HFF-Myc (cell line): ENCODE measurements at regions not wholly inside any gene's neighbourhood (a gene's known extent, or its start where the extent isn't known, plus 50 kb on each side); places are given as distances from the start of the nearest gene placed in this dataset.

Experiments
- DNase-seq: peaks from one replicate; pipeline ENCODE4 v3.0.0-alpha.2; 2011; ENCODE audit warnings: low read depth; ENCODE audit errors: extremely low read depth
- H3K4me3 ChIP-seq: replicated peaks from 2 replicates; pipeline ENCODE4 v1.5.1; 2011; ENCODE audit warnings: low read depth, mild to moderate bottlenecking, control low read depth, low read length
- CTCF ChIP-seq: IDR thresholded peaks from 2 replicates; pipeline ENCODE4 v1.5.1; 2012; ENCODE audit warnings: mild to moderate bottlenecking, low read depth, low read length, control low read depth; ENCODE audit errors: missing control alignments

GRCh38 chr16:22736791-22737190 lies 77.2 kb upstream of the HS3ST2 start:
- TF ChIP-seq CTCF = no peak
- H3K4me3 ChIP-seq = no peak overlapping the region
- DNase-seq = no peak

GRCh38 chr16:22739077-22739476 lies 74.9 kb upstream of the HS3ST2 start:
- no peak overlapping the region for H3K4me3 ChIP-seq
- no peak for TF ChIP-seq CTCF
- no peak for DNase-seq

GRCh38 chr16:22743401-22743800 lies 70.6 kb upstream of the HS3ST2 start:
- no peak for TF ChIP-seq CTCF
- H3K4me3 ChIP-seq = no peak overlapping the region
- no peak for DNase-seq

- no peak overlapping the region for H3K4me3 ChIP-seq
- DNase-seq = no peak
- no peak for TF ChIP-seq CTCF
These were observed 62.8 kb upstream of the HS3ST2 start for GRCh38 chr16:22751104-22751667.

- H3K4me3 ChIP-seq = no peak overlapping the region
- TF ChIP-seq CTCF = no peak
- DNase-seq = no peak
These were observed 62.3 kb upstream of the HS3ST2 start for GRCh38 chr16:22751685-22752084.

GRCh38 chr16:22753451-22753850 lies 60.5 kb upstream of the HS3ST2 start:
- no peak for DNase-seq
- TF ChIP-seq CTCF = no peak
- no peak overlapping the region for H3K4me3 ChIP-seq

GRCh38 chr16:22754577-22754976 lies 59.4 kb upstream of the HS3ST2 start:
- no peak for TF ChIP-seq CTCF
- H3K4me3 ChIP-seq = no peak overlapping the region
- DNase-seq = no peak
